Mammary epithelial cell (primary cell): ENCODE measurements at regions not wholly inside any gene's neighbourhood (a gene's known extent, or its start where the extent isn't known, plus 50 kb on each side); places are given as distances from the start of the nearest gene placed in this dataset.

ENCODE experiments used
- EZH2 ChIP-seq: IDR thresholded peaks from 2 replicates; pipeline ENCODE4 v1.6.1; 2012; ENCODE audit warnings: low read length, inconsistent platforms, borderline replicate concordance
- TF ChIP-seq, protein P1 (sequence below), 2 donors: IDR thresholded peaks in 1 of 2; conservative IDR thresholded peaks in 1 of 2; 2 replicates each; pipeline ENCODE4 v1.5.1; 2011 to 2012; ENCODE audit warnings: inconsistent platforms in 2 of 2, low read length in 2 of 2, mild to moderate bottlenecking in 2 of 2, control low read depth in 1 of 2, low read depth in 1 of 2; ENCODE audit not compliant: insufficient read depth in 1 of 2; ENCODE audit errors: extremely low read depth in 1 of 2

DNA sequence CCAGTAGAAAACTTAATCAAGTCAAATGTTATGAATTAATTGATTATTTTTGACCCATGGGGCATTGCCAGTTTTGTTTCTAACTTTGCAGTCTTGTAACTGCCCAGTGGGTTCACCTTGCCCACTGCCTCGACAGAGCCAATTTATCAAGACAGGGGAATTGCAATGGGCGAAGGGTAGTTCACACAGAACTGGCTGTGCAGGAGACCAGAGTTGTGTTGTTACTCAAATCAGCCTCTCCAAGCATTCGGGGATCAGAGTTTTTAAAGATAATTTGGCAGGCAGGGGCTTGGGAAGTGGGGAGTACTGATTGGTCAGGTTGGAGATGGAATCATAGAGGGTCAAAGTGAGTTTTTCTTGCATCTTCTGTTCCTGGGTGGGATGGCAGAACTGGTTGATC lies 168.5 kb upstream of the COPS8 start:
- TF ChIP-seq EZH2: no peak
- TF ChIP-seq, protein P1, sequence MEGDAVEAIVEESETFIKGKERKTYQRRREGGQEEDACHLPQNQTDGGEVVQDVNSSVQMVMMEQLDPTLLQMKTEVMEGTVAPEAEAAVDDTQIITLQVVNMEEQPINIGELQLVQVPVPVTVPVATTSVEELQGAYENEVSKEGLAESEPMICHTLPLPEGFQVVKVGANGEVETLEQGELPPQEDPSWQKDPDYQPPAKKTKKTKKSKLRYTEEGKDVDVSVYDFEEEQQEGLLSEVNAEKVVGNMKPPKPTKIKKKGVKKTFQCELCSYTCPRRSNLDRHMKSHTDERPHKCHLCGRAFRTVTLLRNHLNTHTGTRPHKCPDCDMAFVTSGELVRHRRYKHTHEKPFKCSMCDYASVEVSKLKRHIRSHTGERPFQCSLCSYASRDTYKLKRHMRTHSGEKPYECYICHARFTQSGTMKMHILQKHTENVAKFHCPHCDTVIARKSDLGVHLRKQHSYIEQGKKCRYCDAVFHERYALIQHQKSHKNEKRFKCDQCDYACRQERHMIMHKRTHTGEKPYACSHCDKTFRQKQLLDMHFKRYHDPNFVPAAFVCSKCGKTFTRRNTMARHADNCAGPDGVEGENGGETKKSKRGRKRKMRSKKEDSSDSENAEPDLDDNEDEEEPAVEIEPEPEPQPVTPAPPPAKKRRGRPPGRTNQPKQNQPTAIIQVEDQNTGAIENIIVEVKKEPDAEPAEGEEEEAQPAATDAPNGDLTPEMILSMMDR (conservative IDR thresholded peaks at IDR 0.05 in 1 of 2, IDR thresholded peaks at IDR 0.05 in 1 of 2; ENCODE audit: extremely low read depth in 1 of 2, insufficient read depth in 1 of 2, low read depth in 1 of 2, low read length in 2 of 2): no peak
